HepG2 (cell line): ENCODE measurements at regions not wholly inside any gene's neighbourhood (a gene's known extent, or its start where the extent isn't known, plus 50 kb on each side); places are given as distances from the start of the nearest gene placed in this dataset.

Experiments used
- POLR2A ChIP-seq, 2 experiments: IDR thresholded peaks; 2 replicates each; pipeline ENCODE4 v1.6.1; 2011; ENCODE audit warnings: low read depth in 2 of 2, low read length in 2 of 2, mild to moderate bottlenecking in 1 of 2, moderate library complexity in 1 of 2; ENCODE audit not compliant: insufficient read depth in 1 of 2
- TARDBP ChIP-seq: sonication (generic); formaldehyde crosslinking; IDR thresholded peaks from 2 replicates; pipeline ENCODE4 v1.8.0; 2022; ENCODE audit warnings: mild to moderate bottlenecking, missing genetic modification reagents
- ZSCAN20 ChIP-seq: sonication (generic); formaldehyde crosslinking; IDR thresholded peaks from 2 replicates; pipeline ENCODE4 v1.4.0; 2020; ENCODE audit warnings: missing genetic modification reagents, mild to moderate bottlenecking, borderline replicate concordance

GRCh38 chr18:1244397-1245122 is 339.9 kb downstream of the ADCYAP1 start:
- TF ChIP-seq ZSCAN20 (CRISPR knock-in tag), result no peak
- TF ChIP-seq TARDBP (CRISPR knock-in tag), result no peak
- TF ChIP-seq POLR2A (IDR thresholded peaks at IDR 0.05; ENCODE audit: insufficient read depth in 1 of 2, low read depth in 2 of 2, low read length in 2 of 2), result no peak
